Neural cell (in vitro differentiated cells): ENCODE measurements at regions not wholly inside any gene's neighbourhood (a gene's known extent, or its start where the extent isn't known, plus 50 kb on each side); places are given as distances from the start of the nearest gene placed in this dataset.

Source experiments
- EP300 ChIP-seq: fragments of 450-650 bp; conservative IDR thresholded peaks from 2 replicates; pipeline ENCODE4 v1.6.1; 2014; ENCODE audit warnings: antibody characterized with exemption, mild to moderate bottlenecking, moderate library complexity; ENCODE audit not compliant: poor library complexity, severe bottlenecking
- EZH2 ChIP-seq: fragments of 200-600, 300-800 bp; shearing (Covaris generic), sonication (generic); IDR thresholded peaks from 2 replicates; pipeline ENCODE4 v1.6.1; 2014; ENCODE audit warnings: antibody characterized with exemption, low read length, borderline replicate concordance, mild to moderate bottlenecking; ENCODE audit not compliant: insufficient read depth, poor library complexity, severe bottlenecking
- MXI1 ChIP-seq: fragments of 450-650 bp; conservative IDR thresholded peaks from 2 replicates; pipeline ENCODE4 v1.6.1; 2014; ENCODE audit warnings: antibody characterized with exemption, mild to moderate bottlenecking; ENCODE audit not compliant: poor library complexity, severe bottlenecking
- POLR2AphosphoS5 ChIP-seq: IDR thresholded peaks from 2 replicates; pipeline ENCODE4 v1.6.1; 2012
- RAD21 ChIP-seq: fragments of 450-650 bp; conservative IDR thresholded peaks from 2 replicates; pipeline ENCODE4 v1.6.1; 2014; ENCODE audit warnings: antibody characterized with exemption, mild to moderate bottlenecking, moderate library complexity
- TAF1 ChIP-seq: IDR thresholded peaks from 2 replicates; pipeline ENCODE4 v1.6.1; 2012; ENCODE audit warnings: low read depth
- TF ChIP-seq, protein P1 (sequence below): fragments of 450-650 bp; IDR thresholded peaks from 2 replicates; pipeline ENCODE4 v1.5.1; 2014; ENCODE audit warnings: antibody characterized with exemption, mild to moderate bottlenecking, moderate library complexity; ENCODE audit not compliant: poor library complexity, severe bottlenecking
- TF ChIP-seq, protein P2 (sequence below): IDR thresholded peaks from 2 replicates; pipeline ENCODE4 v1.6.1; 2012; ENCODE audit warnings: borderline replicate concordance

DNA sequence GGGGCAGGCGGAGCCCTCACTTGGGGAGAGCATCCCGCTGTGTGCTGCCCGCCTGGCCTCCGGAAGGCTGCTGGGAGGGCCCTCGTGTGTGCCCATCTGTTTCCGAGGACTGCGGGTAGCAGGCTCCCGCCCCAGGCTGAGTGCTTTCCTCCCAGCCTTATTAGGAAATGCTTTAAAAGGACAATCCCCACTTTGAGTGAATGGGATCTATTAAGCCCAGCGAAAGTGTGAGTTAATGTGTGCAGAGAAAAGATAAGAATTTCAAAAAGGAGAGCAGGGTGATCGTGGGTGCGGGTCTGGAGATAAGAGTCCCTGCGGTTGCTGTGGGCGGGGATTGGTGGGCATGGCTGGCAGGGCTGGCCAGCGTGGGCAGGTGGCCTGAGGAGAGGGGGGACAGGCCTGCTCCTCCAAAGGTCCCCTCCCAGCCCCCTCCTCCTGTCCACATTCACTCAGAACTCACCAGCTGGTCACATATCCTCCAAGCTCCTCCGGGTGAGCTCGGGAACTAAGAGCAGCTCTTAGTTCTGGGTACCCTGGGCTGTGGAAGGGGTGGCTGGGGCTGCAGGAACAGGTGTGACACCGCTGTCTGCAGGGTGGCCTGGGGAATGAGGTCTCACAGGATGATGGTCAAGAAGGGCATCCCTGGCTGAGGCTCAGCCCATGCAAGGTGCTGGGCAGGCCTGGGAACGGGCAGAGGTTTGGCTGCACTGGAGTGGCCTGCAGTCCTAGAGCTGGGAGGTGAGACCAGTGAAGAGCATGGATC lies 1260.3 kb downstream of the BRD1 start:
- TF ChIP-seq, protein P1, sequence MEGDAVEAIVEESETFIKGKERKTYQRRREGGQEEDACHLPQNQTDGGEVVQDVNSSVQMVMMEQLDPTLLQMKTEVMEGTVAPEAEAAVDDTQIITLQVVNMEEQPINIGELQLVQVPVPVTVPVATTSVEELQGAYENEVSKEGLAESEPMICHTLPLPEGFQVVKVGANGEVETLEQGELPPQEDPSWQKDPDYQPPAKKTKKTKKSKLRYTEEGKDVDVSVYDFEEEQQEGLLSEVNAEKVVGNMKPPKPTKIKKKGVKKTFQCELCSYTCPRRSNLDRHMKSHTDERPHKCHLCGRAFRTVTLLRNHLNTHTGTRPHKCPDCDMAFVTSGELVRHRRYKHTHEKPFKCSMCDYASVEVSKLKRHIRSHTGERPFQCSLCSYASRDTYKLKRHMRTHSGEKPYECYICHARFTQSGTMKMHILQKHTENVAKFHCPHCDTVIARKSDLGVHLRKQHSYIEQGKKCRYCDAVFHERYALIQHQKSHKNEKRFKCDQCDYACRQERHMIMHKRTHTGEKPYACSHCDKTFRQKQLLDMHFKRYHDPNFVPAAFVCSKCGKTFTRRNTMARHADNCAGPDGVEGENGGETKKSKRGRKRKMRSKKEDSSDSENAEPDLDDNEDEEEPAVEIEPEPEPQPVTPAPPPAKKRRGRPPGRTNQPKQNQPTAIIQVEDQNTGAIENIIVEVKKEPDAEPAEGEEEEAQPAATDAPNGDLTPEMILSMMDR = no peak
- no peak for TF ChIP-seq RAD21
- TF ChIP-seq, protein P2, sequence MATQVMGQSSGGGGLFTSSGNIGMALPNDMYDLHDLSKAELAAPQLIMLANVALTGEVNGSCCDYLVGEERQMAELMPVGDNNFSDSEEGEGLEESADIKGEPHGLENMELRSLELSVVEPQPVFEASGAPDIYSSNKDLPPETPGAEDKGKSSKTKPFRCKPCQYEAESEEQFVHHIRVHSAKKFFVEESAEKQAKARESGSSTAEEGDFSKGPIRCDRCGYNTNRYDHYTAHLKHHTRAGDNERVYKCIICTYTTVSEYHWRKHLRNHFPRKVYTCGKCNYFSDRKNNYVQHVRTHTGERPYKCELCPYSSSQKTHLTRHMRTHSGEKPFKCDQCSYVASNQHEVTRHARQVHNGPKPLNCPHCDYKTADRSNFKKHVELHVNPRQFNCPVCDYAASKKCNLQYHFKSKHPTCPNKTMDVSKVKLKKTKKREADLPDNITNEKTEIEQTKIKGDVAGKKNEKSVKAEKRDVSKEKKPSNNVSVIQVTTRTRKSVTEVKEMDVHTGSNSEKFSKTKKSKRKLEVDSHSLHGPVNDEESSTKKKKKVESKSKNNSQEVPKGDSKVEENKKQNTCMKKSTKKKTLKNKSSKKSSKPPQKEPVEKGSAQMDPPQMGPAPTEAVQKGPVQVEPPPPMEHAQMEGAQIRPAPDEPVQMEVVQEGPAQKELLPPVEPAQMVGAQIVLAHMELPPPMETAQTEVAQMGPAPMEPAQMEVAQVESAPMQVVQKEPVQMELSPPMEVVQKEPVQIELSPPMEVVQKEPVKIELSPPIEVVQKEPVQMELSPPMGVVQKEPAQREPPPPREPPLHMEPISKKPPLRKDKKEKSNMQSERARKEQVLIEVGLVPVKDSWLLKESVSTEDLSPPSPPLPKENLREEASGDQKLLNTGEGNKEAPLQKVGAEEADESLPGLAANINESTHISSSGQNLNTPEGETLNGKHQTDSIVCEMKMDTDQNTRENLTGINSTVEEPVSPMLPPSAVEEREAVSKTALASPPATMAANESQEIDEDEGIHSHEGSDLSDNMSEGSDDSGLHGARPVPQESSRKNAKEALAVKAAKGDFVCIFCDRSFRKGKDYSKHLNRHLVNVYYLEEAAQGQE = no peak
- no peak for TF ChIP-seq TAF1
- no peak for TF ChIP-seq POLR2AphosphoS5
- no peak for TF ChIP-seq EZH2
- TF ChIP-seq EP300 = no peak
- TF ChIP-seq MXI1 = no peak
